Smooth muscle cell (in vitro differentiated cells): ENCODE measurements at regions not wholly inside any gene's neighbourhood (a gene's known extent, or its start where the extent isn't known, plus 50 kb on each side); places are given as distances from the start of the nearest gene placed in this dataset.

ENCODE experiments used
- DNase-seq: peaks from one replicate; lab custom pipeline; 2025; ENCODE audit not compliant: unreplicated experiment; lab: John Stamatoyannopoulos, UW
- H2AFZ ChIP-seq: fragments of 200-600 bp; sonication (generic); 2 replicates; pipeline ENCODE4 v1.6.0; 2016; ENCODE audit warnings: antibody characterized with exemption, low read depth, mild to moderate bottlenecking
- H3F3A ChIP-seq: fragments of 200-600 bp; sonication (generic); 2 replicates; pipeline ENCODE4 v1.6.0; 2017; ENCODE audit warnings: antibody characterized with exemption, low read depth
- H3K27ac ChIP-seq: fragments of 200-600 bp; sonication (generic); 2 replicates; pipeline ENCODE4 v1.5.1; 2016; ENCODE audit warnings: low read depth, mild to moderate bottlenecking
- H3K27me3 ChIP-seq: fragments of 200-600 bp; sonication (generic); 2 replicates; pipeline ENCODE4 v1.6.1; 2016; ENCODE audit warnings: low read depth, mild to moderate bottlenecking
- H3K36me3 ChIP-seq: fragments of 200-600 bp; sonication (generic); 2 replicates; pipeline ENCODE4 v1.5.1; 2016; ENCODE audit warnings: low read depth
- H3K4me1 ChIP-seq: fragments of 200-600 bp; sonication (generic); 2 replicates; pipeline ENCODE4 v1.5.1; 2016; ENCODE audit warnings: low read depth
- H3K4me2 ChIP-seq: fragments of 200-600 bp; sonication (generic); 2 replicates; pipeline ENCODE4 v1.6.0; 2016; ENCODE audit warnings: mild to moderate bottlenecking
- H3K4me3 ChIP-seq: fragments of 200-600 bp; sonication (generic); 2 replicates; pipeline ENCODE4 v1.5.1; 2016; ENCODE audit warnings: mild to moderate bottlenecking
- H3K79me2 ChIP-seq: fragments of 200-600 bp; sonication (generic); 2 replicates; pipeline ENCODE4 v1.6.0; 2016; ENCODE audit warnings: low read depth, mild to moderate bottlenecking
- H3K9ac ChIP-seq: fragments of 200-600 bp; sonication (generic); 2 replicates; pipeline ENCODE4 v1.6.0; 2016; ENCODE audit warnings: low read depth
- H3K9me3 ChIP-seq: fragments of 200-600 bp; sonication (generic); replicated peaks from 2 replicates; pipeline ENCODE4 v1.5.1; 2016; ENCODE audit warnings: low read depth
- H4K20me1 ChIP-seq: fragments of 200-600 bp; sonication (generic); 2 replicates; pipeline ENCODE4 v1.6.0; 2016; ENCODE audit warnings: low read depth
- WGBS: methylation state at CpG from one replicate; pipeline ENCODE4 v1.1.7; 2016; ENCODE audit warnings: low lambda C conversion rate; 5-methylcytosine and 5-hydroxymethylcytosine counted together
- TF ChIP-seq, protein P1 (sequence below): fragments of 200-600 bp; sonication (generic); IDR thresholded peaks from 2 replicates; pipeline ENCODE4 v1.5.1; 2017; ENCODE audit warnings: borderline replicate concordance, mild to moderate bottlenecking, antibody characterized with exemption; ENCODE audit not compliant: insufficient read depth, poor library complexity, severe bottlenecking

DNA sequence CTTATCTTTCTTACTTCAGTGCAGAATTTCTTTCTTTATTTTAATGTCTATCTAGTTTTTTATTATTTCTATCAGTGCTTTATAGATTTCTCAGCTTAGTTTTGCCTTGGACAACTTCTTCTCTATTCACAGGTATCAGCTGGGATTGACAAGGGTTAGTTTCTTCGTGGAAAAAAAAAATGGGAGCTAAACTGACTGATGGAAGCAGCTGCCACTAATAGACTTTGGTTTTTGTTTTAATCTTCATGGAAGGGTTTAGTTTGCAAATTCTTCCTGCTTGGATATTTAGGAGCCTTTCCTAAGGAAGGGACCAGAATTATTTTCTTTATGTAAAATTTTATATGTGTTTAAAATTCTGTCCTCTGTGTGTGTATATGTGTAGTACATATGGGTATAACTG lies 306.1 kb upstream of the FMN2 start:
- Histone ChIP-seq H3K36me3 (no peaks in the 10 kb centered on the region), H3K4me2 (no peak overlapping the region), H3K79me2 (no peaks in the 10 kb centered on the region), H3K27ac (no peak overlapping the region), H3K9me3 (no peaks in the 10 kb centered on the region), H3F3A (no peaks in the 10 kb centered on the region), H3K4me3 (no peak overlapping the region), H3K9ac (no peak overlapping the region), H2AFZ (no peak overlapping the region), H4K20me1 (no peaks in the 10 kb centered on the region), H3K27me3 (no peaks in the 10 kb centered on the region), H3K4me1 (no peaks in the 10 kb centered on the region)
- DNase-seq, result no peak
- TF ChIP-seq, protein P1, sequence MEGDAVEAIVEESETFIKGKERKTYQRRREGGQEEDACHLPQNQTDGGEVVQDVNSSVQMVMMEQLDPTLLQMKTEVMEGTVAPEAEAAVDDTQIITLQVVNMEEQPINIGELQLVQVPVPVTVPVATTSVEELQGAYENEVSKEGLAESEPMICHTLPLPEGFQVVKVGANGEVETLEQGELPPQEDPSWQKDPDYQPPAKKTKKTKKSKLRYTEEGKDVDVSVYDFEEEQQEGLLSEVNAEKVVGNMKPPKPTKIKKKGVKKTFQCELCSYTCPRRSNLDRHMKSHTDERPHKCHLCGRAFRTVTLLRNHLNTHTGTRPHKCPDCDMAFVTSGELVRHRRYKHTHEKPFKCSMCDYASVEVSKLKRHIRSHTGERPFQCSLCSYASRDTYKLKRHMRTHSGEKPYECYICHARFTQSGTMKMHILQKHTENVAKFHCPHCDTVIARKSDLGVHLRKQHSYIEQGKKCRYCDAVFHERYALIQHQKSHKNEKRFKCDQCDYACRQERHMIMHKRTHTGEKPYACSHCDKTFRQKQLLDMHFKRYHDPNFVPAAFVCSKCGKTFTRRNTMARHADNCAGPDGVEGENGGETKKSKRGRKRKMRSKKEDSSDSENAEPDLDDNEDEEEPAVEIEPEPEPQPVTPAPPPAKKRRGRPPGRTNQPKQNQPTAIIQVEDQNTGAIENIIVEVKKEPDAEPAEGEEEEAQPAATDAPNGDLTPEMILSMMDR, result no peak
- WGBS, result 87% methylated on average over 1 of the region's 1 CpG

DNA sequence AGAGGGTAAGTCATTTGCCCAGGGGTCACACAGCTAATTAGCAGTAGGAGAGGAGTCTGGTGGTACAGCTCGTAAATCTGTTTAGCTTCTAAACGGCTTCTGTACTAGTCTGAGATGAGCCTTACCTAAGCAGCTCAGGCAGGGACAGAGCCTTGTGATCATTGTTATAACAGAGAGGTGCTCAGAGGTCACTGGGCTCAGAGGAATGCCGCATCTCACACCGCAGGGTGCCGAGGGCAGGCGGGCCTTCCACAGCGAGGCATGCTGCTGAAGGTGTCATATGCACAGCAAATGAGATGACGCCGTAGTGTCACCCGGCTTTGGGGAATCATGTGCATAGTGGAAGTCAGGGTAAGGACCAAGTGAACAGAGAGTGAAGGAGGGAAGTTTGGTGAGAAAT lies 305.2 kb upstream of the FMN2 start:
- Histone ChIP-seq H3K4me3 (no peak overlapping the region), H2AFZ (no peak overlapping the region), H3K36me3 (no peaks in the 10 kb centered on the region), H3K9me3 (no peaks in the 10 kb centered on the region), H3K27ac (no peak overlapping the region), H3K4me1 (no peaks in the 10 kb centered on the region), H3F3A (no peaks in the 10 kb centered on the region), H3K79me2 (no peaks in the 10 kb centered on the region), H3K27me3 (no peaks in the 10 kb centered on the region), H3K4me2 (no peak overlapping the region), H4K20me1 (no peaks in the 10 kb centered on the region), H3K9ac (no peak overlapping the region)
- TF ChIP-seq, protein P1, result no peak
- DNase-seq, result no peak
- 68% methylated on average over 10 of the region's 10 CpGs for WGBS

DNA sequence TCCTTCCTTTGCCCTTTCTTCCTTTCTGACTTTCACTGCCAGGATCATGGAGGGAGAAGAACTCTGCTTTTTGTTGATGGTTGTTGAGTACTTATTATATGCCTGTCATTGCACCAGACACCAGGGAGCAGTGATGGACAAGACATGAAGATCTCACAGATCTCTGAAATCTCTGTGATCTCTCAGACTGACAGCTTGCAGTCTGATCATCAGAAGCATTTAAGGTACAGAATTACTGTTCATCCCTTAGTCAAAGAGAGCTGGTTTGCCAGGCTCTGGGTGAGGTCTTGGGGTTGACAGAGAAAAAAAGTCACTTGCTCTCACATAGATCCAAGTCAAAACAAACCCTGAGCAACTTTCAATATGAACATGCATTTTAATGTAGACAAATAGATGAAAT lies 299.5 kb upstream of the FMN2 start:
- H3K4me3 ChIP-seq, result no peak overlapping the region
- H3K9ac ChIP-seq, result no peak overlapping the region
- no peaks in the 10 kb centered on the region for H3F3A ChIP-seq
- TF ChIP-seq, protein P1, result no peak
- no peak overlapping the region for H2AFZ ChIP-seq
- H3K4me2 ChIP-seq, result no peak overlapping the region
- H3K4me1 ChIP-seq, result no peaks in the 10 kb centered on the region
- no peaks in the 10 kb centered on the region for H3K36me3 ChIP-seq
- H3K79me2 ChIP-seq, result no peaks in the 10 kb centered on the region
- H3K27ac ChIP-seq, result no peak overlapping the region
- H3K9me3 ChIP-seq, result no peaks in the 10 kb centered on the region
- DNase-seq, result no peak
- H4K20me1 ChIP-seq, result no peaks in the 10 kb centered on the region
- no peaks in the 10 kb centered on the region for H3K27me3 ChIP-seq

DNA sequence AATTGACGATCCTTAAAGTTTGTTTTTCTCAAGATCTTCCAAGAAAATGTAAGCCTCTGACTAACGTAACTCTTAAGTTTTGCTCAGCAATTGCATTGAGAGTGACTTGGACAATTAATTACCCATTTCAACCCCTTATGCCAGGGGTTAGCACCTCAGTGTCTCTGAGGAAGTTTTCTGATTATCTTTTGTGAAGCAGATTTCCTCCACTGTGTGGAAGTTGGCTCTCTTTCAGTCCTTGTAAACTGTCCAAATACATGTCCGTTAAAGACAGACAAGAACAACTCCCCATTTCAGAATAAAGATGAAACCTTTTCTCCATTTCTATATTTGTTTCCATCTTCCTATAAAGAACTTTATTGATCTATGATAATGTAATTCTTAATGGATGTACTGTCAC lies 296.4 kb upstream of the FMN2 start:
- no peak for DNase-seq
- Histone ChIP-seq H3K4me1 (no peaks in the 10 kb centered on the region), H3K9ac (no peak overlapping the region), H3F3A (no peaks in the 10 kb centered on the region), H3K4me3 (no peak overlapping the region), H2AFZ (no peak overlapping the region), H3K9me3 (no peaks in the 10 kb centered on the region), H3K36me3 (no peaks in the 10 kb centered on the region), H3K27ac (no peak overlapping the region), H3K27me3 (no peaks in the 10 kb centered on the region), H3K79me2 (no peaks in the 10 kb centered on the region), H4K20me1 (no peaks in the 10 kb centered on the region), H3K4me2 (no peak overlapping the region)
- 76% methylated on average over 3 of the region's 3 CpGs for WGBS
- TF ChIP-seq, protein P1, result no peak
